ENCODE measurements at regions not wholly inside any gene's neighbourhood (a gene's known extent, or its start where the extent isn't known, plus 50 kb on each side); places are given as distances from the start of the nearest gene placed in this dataset.

DNA sequence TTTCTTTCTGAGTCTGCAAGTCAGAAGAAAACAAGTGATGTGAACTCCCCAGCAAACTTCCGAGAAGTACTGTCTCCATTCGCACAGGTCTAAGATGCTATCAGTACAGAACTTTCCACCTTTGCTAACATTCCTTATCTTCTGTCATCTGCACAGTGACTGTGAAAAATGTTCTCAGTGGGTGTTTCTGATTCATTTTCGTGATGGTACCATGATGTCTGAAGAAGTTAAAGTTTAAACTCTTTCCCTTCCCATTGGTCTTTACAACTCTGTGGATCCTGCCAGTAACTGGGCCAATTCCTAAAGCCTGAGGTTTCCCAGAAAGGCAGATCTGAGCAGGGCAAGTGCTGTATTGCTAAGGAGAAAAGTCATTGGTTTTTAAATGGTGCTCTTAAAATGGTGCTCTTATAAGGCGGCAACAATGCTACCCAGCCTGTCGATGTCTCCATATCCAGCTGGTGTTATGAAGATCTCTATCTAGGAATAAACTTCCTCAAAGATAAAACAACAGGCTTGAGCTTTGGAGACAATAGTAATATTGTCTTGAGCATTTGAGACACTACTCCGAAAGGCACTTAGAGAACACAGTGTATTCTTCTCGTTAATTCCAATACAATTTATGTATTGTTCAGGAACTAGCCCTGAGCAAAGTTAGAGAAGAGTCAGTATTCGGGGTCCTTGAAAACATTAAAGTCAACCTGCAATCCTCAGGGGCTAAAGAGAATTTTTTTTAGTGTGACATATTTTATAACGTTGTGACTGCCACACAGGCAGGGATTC is 232.3 kb downstream of the OSR1 start:
- Histone ChIP-seq H3K9me3 (ENCODE audit: control insufficient read depth, insufficient read depth, low read length) (no peaks in the 10 kb centered on the region), H3K9ac (ENCODE audit: low read depth, low read length) (no peak overlapping the region), H3K36me3 (ENCODE audit: insufficient read depth, low read length) (no peaks in the 10 kb centered on the region), H3K4me1 (ENCODE audit: insufficient read depth, low read length) (no peaks in the 10 kb centered on the region)

DNA sequence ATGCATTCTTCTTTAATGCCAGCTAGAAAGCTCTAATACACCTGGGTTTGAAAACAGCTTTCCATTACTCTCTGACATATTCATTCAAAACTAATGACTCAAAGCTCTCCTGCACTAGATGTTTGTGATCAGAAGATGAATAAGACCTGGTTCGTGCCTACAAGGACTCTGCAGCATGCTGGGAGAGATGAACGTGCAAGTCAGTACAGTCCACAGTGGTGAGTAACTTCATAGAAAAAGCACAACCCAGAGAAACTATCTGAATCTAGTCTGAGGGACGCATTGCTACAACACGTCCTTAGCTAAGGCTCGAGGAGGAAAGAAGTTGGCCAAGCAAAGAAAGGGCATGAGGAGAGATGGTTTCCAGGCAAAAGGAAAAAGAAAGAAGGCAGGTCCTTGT is 234.3 kb downstream of the OSR1 start:
- Histone ChIP-seq H3K9ac (ENCODE audit: low read depth, low read length) (no peak overlapping the region), H3K9me3 (ENCODE audit: control insufficient read depth, insufficient read depth, low read length) (no peaks in the 10 kb centered on the region), H3K36me3 (ENCODE audit: insufficient read depth, low read length) (no peaks in the 10 kb centered on the region), H3K4me1 (ENCODE audit: insufficient read depth, low read length) (no peaks in the 10 kb centered on the region)

DNA sequence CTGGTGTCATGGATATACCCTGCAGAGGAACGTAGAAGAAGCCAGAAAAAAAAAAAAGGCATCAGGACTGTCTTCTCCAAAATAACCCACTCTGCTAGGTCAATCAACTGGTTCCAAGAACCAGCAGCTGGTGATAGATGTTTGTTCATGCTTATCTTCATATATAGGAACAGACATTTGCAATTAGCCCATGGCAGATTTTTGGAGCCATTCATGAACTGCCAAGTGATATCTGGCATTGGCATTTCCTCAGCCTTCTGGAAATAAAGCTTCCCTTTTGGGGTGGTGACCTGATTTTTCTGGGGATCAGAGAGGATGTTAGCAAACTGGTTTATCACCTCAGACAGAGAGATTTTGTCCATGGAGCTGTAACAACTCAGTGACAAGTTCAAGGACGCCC is 234.9 kb downstream of the OSR1 start:
- no peaks in the 10 kb centered on the region for H3K9me3 ChIP-seq (ENCODE audit: control insufficient read depth, insufficient read depth, low read length)
- H3K36me3 ChIP-seq (ENCODE audit: insufficient read depth, low read length), result no peaks in the 10 kb centered on the region
- no peak overlapping the region for H3K9ac ChIP-seq (ENCODE audit: low read depth, low read length)
- no peaks in the 10 kb centered on the region for H3K4me1 ChIP-seq (ENCODE audit: insufficient read depth, low read length)

DNA sequence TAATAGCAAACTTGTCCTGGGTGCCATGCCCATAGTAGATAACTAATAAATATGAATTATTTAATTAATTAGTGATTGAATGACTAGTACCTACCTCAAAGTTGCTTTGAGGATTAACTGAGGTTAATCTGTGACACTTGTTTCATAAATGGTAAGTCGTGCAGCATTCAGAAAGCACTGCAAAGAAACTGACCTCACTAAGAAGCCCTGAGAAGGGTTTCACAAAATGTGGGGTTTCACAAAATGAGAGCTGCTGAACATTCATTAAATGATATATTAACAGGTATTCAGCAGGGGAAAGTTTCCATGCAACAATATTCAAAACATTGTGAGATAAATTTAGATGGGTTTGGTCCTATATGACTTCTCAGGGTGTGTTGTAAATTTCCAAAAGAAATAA is 236.2 kb downstream of the OSR1 start:
- Histone ChIP-seq H3K9ac (ENCODE audit: low read depth, low read length) (no peak overlapping the region), H3K4me1 (ENCODE audit: insufficient read depth, low read length) (no peaks in the 10 kb centered on the region), H3K36me3 (ENCODE audit: insufficient read depth, low read length) (no peaks in the 10 kb centered on the region), H3K9me3 (ENCODE audit: control insufficient read depth, insufficient read depth, low read length) (no peaks in the 10 kb centered on the region)

DNA sequence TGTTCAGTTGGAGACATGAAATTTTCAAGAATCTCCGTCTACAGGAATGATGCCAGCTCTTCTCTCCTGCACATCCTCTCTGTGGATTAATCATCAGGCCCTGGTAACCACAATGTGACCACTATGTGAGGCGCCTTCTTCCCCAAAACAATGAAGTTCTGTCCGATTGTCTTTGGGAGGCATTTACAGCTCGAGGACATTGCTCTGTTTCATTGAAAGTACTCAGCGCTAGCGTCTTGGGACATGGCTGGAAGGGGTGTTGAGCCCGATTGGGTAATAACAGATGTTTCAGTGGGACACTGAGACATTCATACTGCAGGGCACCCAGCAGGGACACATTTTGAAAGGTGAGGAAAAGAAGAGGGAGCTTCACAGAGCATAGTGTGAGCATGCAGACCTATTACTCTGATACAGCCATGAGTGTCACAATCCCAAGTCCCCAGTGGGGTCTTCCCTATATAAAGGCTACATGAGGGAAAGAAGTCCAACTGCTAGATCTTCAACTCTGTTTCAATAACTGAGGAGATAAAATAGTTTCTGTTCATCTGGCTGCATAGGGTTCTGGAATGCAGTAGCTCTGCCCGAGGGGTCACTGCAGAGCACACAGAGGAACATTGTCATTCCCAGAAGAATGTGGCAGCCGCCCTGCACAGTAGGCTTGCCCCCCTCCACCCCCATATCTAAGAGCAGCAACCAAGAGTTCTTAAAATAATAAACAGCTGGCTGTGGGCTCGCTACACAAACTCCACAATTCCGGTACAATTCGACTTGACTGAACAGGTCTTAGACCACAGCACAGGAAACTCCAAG is 237.3 kb downstream of the OSR1 start:
- no peaks in the 10 kb centered on the region for H3K9me3 ChIP-seq (ENCODE audit: control insufficient read depth, insufficient read depth, low read length)
- no peak overlapping the region for H3K9ac ChIP-seq (ENCODE audit: low read depth, low read length)
- H3K4me1 ChIP-seq (ENCODE audit: insufficient read depth, low read length), result no peaks in the 10 kb centered on the region
- H3K36me3 ChIP-seq (ENCODE audit: insufficient read depth, low read length), result no peaks in the 10 kb centered on the region

DNA sequence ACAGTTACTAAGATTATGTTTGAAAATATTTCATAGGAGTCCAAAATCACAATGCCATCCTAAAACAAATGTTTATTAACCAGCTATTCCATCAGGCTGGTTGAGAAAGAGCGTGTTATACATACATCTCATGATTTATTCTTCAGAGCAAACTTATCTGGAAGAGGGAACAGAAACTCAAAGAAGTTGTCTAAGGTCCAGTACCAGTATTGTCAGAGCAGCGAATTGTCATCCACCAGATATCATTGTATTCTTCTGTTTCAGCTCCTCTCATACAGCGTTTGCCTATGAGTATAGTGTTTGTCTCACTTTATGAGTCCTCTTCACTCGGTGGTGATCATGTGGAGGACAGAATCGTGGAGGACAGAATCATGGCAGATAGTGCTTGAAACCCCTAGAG is 238.2 kb downstream of the OSR1 start:
- H3K36me3 ChIP-seq (ENCODE audit: insufficient read depth, low read length), result no peaks in the 10 kb centered on the region
- no peaks in the 10 kb centered on the region for H3K9me3 ChIP-seq (ENCODE audit: control insufficient read depth, insufficient read depth, low read length)
- no peak overlapping the region for H3K9ac ChIP-seq (ENCODE audit: low read depth, low read length)
- H3K4me1 ChIP-seq (ENCODE audit: insufficient read depth, low read length), result no peaks in the 10 kb centered on the region

DNA sequence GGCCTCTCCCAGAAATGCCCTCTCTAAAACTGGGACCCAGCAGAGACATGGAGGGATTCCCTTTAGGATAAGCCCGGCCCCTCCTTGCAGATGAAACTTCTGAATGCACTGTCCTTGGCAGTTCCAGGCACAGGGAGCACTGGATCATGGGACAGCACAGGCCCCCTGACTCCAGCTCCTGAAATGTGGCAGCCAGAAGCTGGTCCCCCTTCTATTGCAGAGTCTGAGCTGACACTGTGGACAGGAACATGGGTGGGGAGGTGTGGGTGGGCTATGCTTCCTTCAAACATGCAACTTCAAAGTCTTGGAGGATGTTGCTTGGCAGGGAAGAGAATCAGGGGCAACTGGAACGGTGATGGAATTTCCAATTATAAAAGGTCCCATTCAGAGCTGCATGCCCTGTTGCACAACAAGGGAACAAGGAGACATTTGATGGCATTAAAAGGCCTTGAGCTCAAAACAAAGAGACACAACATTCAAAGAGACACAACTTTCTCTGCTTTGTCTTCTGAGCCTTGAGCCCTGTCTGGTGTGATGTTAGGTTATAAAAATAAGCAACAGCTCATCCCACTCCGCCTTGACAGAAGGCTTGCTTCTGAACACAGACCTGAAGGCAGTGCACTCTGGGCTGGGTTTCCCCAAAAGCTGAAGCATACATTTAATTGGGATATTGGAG is 239.0 kb downstream of the OSR1 start:
- H3K36me3 ChIP-seq (ENCODE audit: insufficient read depth, low read length), result no peaks in the 10 kb centered on the region
- no peaks in the 10 kb centered on the region for H3K4me1 ChIP-seq (ENCODE audit: insufficient read depth, low read length)
- no peak overlapping the region for H3K9ac ChIP-seq (ENCODE audit: low read depth, low read length)
- H3K9me3 ChIP-seq (ENCODE audit: control insufficient read depth, insufficient read depth, low read length), result no peaks in the 10 kb centered on the region

DNA sequence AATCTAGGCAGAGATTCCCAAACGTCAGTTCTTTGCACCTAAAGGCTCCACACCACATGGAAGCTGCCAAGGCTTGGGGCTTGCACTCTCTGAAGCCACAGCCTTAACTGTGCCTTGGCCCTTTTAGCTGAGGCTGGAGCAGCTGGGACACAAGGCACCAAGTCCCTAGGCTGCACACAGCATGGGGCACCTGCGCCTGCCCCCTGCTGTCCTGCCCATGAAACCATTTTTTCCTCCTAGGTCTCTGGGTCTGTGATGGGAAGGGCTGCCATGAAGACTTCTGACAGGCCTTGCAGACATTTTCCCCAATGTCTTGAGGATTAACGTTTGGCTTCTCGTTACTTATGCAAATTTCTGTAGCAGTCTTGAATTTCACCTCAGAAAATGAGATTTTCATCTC is 241.5 kb downstream of the OSR1 start:
- Histone ChIP-seq H3K9ac (ENCODE audit: low read depth, low read length) (no peak overlapping the region), H3K9me3 (ENCODE audit: control insufficient read depth, insufficient read depth, low read length) (no peaks in the 10 kb centered on the region), H3K36me3 (ENCODE audit: insufficient read depth, low read length) (no peaks in the 10 kb centered on the region), H3K4me1 (ENCODE audit: insufficient read depth, low read length) (no peaks in the 10 kb centered on the region)

DNA sequence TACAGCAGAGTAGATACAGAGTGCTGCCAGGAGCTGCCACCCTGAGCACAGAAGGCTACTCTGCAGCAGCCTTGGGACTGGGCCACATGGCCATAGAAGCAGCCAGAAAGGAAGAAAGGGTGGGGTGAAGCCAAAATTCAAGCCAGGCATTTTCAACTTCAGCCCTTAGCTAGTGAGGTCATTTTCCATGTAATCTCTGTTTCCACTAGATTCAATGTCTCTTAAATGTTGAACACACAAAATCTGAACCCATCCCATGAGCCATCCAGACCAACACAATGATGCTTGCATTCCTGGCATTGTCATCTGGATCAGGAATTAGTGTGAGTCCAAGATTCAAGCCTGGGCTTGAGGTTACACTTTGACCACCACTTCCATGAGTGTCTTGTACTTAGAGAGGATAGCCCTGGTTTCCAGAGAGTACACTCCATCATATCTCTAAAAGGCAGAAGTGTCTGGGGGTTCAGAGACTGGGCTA is 243.6 kb downstream of the OSR1 start:
- H3K9me3 ChIP-seq (ENCODE audit: control insufficient read depth, insufficient read depth, low read length), result no peaks in the 10 kb centered on the region
- H3K36me3 ChIP-seq (ENCODE audit: insufficient read depth, low read length), result no peaks in the 10 kb centered on the region
- no peak overlapping the region for H3K9ac ChIP-seq (ENCODE audit: low read depth, low read length)
- no peaks in the 10 kb centered on the region for H3K4me1 ChIP-seq (ENCODE audit: insufficient read depth, low read length)

DNA sequence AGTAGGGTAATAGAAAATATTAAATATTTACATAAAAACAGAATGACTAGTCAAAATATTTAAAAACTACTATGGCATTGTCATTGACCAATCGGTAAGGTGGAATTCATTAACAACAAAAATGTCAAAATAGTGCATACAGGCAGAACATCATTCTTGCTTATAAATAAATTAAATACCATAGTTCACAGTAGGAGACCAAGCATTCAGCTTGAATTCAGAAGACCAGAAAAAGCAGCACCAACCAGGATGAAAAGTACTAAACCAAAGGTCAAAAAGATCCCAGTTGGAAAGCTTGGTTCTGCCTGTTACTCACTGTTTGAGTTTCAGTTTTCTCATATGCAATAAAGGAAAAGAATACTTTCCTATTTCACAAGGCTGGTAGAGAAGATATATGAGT is 244.3 kb downstream of the OSR1 start:
- Histone ChIP-seq H3K36me3 (ENCODE audit: insufficient read depth, low read length) (no peaks in the 10 kb centered on the region), H3K9me3 (ENCODE audit: control insufficient read depth, insufficient read depth, low read length) (no peaks in the 10 kb centered on the region), H3K9ac (ENCODE audit: low read depth, low read length) (no peak overlapping the region), H3K4me1 (ENCODE audit: insufficient read depth, low read length) (no peaks in the 10 kb centered on the region)

DNA sequence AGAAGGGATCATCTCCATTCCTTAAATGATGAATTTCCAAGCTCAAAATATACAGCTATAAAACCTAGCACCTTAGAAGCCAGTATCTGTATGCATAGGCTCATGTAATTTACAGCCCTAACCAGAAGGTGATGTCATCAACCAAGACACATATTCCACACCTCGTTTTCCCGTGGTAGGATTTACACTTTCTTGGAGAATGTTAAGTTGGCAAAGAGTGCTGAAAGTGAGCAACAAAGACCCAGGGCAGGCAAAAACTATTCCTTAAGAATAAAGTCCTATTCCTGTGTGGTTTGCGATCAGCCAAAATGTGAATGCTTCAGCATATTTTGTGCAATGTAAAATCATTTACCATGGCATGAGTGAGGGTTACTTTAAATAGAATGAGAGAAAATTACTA is 247.1 kb downstream of the OSR1 start:
- H3K36me3 ChIP-seq (ENCODE audit: insufficient read depth, low read length), result no peaks in the 10 kb centered on the region
- H3K9me3 ChIP-seq (ENCODE audit: control insufficient read depth, insufficient read depth, low read length), result no peaks in the 10 kb centered on the region
- H3K4me1 ChIP-seq (ENCODE audit: insufficient read depth, low read length), result no peaks in the 10 kb centered on the region
- H3K9ac ChIP-seq (ENCODE audit: low read depth, low read length), result no peak overlapping the region

DNA sequence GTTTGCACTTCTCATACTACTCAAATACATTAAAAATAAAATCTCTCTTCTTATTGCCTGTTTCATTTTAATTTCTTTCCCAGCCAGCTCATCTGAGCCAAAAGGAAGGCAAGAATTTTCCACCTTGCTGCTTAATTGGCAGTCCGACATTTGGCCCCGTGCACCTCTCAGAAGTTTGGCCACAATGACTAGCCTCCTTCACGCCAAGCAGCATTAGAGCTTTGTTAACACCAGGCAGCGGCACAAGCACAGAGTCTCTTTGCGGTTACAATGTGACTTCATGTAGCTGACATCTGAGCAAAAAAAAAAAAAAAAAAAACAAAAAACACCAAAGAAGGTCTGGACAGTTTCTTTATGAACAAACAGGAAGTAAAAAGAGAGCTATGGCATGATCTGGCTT is 248.9 kb downstream of the OSR1 start:
- H3K9me3 ChIP-seq (ENCODE audit: control insufficient read depth, insufficient read depth, low read length), result no peaks in the 10 kb centered on the region
- H3K36me3 ChIP-seq (ENCODE audit: insufficient read depth, low read length), result no peaks in the 10 kb centered on the region
- H3K9ac ChIP-seq (ENCODE audit: low read depth, low read length), result no peak overlapping the region
- no peaks in the 10 kb centered on the region for H3K4me1 ChIP-seq (ENCODE audit: insufficient read depth, low read length)

DNA sequence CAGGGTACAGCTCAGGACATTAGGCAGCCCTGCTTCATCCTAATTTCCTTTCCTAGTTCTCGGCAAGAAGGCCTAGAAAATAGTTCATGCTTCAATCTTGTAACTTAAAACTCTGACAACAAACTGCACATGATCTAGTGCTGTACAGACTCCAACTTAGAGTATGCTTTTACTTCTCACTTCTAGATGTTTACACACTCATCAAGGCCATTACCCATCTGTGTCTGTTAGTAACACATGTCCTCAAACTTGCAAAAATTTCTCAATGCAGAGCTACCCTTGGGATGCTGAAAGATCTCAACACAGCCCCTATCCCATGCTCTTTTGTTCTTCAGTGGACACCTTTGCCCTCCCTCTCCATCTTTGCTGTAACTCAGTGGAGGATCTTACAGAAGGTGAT is 252.0 kb downstream of the OSR1 start:
- no peak overlapping the region for H3K9ac ChIP-seq (ENCODE audit: low read depth, low read length)
- H3K4me1 ChIP-seq (ENCODE audit: insufficient read depth, low read length), result no peaks in the 10 kb centered on the region
- no peaks in the 10 kb centered on the region for H3K9me3 ChIP-seq (ENCODE audit: control insufficient read depth, insufficient read depth, low read length)
- no peaks in the 10 kb centered on the region for H3K36me3 ChIP-seq (ENCODE audit: insufficient read depth, low read length)

DNA sequence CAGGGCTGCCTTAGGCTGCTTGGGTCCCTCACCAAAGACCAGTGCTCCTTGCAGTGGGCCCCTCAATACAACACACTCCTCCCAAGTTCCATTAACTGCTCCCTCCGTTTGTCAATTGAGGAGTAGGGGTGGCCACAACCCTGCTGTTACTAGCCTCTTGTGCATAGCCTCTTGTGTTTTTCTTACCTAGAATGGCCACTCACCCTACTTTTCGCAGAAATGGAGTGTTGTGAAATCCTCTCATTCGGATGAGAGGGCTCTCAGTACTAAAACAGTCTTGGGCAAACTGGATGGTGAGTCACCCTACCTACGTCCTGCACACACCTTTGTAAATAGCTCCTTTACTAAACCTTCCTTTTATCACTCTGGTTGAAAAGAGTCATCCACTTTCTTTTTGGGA is 253.9 kb downstream of the OSR1 start:
- Histone ChIP-seq H3K9me3 (ENCODE audit: control insufficient read depth, insufficient read depth, low read length) (no peaks in the 10 kb centered on the region), H3K9ac (ENCODE audit: low read depth, low read length) (no peak overlapping the region), H3K36me3 (ENCODE audit: insufficient read depth, low read length) (no peaks in the 10 kb centered on the region), H3K4me1 (ENCODE audit: insufficient read depth, low read length) (0 out of 2 replicates have a peak, but pooled peaks cover 3% of the 10 kb centered on the region)

All from ES-I3 (cell line).